NCI-H446 (cell line): ENCODE measurements at regions not wholly inside any gene's neighbourhood (a gene's known extent, or its start where the extent isn't known, plus 50 kb on each side); places are given as distances from the start of the nearest gene placed in this dataset.

Source experiments
- DNase-seq, 2 experiments: peaks; one replicate each; lab custom pipeline; 2025; lab: John Stamatoyannopoulos, UW

DNA sequence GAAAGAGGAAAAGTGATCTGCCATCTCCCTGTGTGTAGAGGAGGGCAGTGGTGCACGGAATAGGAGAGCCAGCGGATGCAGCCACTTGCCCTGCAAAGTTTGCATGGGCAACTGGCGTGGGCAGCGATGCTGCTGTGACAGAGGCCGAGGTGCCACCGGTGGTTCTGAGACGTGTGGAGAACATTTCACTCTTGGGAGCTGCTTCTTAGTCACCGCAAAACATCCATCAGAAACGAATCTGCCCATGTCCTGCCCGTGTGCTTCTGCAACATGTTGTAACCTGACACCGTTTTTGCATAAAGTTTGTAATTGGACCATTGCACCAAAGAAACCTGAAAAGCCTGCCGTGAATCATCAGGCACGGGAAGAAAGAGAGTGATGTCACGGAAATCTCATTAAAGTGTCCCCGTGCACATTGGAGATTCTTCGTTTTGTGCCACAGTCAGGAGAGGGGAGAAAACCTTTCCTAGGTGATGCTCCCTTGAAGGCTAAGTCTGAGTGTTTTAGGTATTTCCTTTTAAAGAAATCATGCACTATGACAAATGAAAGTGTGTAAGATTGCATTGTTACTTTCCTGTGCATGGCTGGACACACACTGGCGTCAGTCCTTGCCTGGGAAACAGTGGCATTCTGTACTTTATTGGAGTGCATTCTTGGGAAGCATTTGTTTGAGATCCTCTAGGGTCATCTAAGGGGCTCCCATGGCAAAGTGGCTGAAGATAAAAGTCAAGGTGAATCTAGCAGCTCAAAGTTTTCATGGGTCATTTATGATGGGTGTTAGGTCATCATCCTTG, 302.6 kb downstream of the KLF6 start:
- no peak for DNase-seq

- DNase-seq: no peak
These were observed 303.5 kb downstream of the KLF6 start for GRCh38 chr10:3481496-3481895.

GRCh38 chr10:3480990-3481315, 304.1 kb downstream of the KLF6 start:
- DNase-seq: no peak

DNA sequence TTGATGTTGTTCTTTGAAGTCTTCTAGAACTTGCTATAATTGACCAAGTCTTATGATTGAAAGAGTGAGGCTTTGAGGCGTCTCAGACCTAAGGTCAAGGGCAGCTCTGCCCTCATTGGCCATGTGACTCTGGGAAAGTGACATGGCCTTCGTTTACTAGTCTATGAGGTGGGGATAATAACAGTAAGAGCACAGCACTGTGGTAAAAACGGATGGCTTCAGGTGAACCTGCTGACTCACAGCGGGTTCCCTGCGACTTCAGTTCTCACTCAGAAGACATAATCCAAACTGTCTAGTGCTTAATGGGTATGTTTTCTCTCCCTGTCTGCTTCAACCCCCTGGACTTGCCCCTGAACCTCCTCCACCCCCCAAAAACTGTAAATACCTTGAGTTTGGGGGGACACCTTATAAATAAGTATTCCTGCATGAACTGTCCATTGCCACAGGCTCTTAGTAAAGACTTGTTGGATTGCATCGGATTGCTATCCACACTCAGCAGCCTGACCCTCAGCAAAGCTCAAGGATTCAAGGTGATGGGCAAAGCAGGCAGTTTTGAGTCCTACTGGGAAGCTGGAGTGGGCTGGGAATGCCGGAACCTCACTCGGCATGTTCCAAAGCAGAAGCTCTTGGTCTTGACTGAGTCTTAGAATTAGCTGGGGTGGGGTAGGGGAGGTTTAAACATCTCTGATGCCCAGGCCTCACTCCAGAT, 304.6 kb downstream of the KLF6 start:
- DNase-seq: no peak

- DNase-seq: no peak
These were observed 306.2 kb upstream of the PITRM1 start for GRCh38 chr10:3478632-3479240.

GRCh38 chr10:3478153-3478552, 305.6 kb upstream of the PITRM1 start:
- no peak for DNase-seq

DNA sequence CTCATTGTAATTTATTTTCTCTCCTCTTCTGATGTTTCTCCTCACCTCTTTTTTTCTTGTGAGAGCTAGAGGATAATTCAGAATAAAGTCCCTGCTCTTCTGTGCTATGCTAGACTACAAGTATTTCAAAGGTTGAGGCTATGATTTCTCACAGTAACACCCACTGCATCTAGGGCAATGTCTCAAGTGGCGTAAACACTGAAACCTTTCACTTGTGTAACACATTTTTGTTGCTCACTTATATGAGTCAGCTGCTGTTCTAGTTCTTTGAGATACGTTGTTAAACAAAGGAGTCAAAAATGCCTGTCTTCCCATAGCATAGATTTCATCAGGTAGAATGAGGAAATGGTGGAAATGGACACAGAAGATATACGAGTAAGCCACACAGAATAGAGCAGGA, 305.1 kb upstream of the PITRM1 start:
- no peak for DNase-seq

DNA sequence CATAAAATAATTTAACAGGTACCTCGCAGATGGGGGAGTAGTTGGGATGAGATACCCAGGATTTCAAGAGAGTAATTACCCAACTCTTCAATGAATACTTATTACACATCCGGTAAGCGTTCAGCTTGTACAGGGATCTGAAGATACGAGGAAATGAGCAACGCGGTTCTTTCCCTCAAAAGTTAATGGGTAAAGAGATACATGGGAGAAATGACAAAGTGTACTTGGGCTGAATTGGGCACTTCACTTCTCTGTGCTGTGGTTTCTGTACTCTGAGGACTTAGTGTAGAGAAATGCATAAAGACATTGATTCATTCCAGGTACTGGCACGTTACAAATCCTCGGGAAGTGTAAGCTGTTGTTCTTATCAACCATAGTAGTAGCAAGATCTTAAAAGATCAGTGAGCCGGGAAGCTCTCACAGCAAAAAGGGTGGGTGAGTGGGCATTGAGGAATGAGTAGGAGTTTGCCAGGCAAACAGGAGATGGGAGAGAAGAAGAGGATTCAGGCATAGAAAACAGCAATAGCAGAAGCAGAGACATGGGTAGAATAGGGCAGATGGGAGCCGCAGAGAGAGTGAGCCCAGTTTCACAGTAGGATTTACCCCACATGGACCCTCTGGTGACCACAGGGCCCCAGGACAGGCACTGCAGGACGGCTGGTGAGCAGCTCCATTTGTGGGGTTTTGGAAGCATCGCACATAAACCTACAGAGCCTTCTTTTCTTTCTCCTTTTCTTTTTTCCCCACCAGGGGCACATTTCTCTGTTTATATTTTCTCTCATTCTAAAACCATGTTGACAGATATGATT, 304.3 kb upstream of the PITRM1 start:
- no peak for DNase-seq

GRCh38 chr10:3476186-3476585, 303.6 kb upstream of the PITRM1 start:
- no peak for DNase-seq

GRCh38 chr10:3475367-3475766, 302.8 kb upstream of the PITRM1 start:
- no peak for DNase-seq

- DNase-seq: no peak
These were observed 301.7 kb upstream of the PITRM1 start for GRCh38 chr10:3474266-3474665.

DNA sequence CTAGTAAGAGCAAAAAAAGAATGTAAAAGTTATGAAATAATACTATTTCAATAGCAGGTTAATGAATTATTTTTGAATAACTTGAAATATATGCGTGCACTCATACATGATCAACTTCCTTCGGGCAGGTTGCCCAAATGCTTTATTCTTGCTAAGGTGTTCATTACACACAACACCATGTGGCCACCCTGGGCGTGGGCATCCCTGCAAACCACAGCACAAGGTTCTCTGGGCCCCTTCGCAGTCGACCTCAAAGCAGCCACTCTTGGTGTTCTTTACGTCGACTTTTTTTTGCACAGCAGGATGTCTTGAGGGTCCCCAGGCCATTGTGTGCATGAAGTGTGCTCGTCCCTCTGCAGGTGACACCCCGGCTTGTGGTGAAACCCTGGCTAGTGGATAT, 300.7 kb upstream of the PITRM1 start:
- DNase-seq: no peak

DNA sequence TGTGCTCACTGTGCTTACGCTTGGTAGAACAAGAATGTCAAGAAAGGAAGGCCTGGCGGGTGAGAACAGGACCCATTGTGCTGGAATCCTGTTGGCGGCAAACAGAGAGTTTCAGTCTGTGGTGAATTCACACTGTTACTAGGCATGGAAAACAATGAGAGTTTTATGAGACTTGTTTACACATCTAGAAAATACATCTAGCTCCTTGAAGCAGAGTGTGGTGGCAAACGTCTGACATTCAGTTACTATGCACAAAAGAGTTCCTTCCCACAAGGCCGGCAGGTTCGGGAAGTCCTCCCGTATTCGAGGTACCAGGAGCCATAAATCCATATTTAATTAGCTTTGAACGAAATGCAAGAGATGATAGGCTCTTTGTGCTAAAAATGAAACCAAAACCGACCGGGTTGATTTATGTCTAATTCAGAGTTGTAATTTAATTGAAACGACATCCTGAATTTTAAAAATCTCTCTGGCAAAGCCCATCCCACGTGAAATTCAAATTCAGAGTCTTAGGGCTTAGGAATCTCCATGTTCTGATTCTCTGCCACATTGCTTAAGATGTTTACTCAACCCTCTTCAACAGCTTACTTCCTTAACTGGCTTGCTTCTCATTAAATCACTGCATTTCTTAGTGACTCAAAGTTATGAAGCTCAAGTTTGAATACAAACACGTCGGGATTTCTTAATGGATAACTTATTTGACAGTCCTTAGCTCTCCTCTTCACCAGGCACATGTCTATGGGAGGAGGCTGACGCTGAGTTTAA, 299.9 kb upstream of the PITRM1 start:
- no peak for DNase-seq

DNA sequence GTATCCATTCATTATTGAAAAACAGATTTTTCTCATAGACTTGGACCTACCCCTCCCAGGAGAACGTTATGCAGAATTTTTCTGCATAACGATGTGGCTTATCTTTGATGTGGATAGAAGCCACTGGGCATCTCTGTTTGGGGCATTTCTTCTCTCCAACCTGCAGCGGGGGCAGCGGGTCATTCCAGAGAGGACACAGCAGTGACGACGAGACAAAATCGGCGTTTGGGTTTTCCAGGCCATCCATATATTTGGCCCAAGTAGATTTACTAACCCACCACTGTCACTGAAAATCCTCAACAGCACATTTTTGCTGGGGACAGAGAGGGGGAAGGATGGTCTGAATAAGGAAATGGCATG, 299.3 kb upstream of the PITRM1 start:
- DNase-seq: no peak

DNA sequence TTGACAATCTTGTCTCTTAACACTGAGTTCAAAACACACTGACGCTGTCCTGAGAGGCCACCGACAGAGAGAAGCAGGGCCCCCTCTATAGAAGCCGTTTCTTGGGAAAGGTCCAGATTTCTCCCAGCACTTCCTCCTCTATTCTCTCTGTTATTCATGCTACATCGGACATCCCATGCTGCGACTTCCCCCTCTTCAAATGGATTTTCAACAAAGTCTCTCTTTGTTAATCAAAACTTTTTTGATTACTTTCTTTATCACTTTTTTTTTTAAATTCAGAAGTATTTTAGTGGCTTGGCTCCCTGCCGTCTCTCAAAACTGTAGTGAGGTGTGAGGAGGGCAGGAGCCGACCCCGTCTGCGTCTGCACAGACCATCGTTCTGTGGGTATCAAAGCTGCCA, 298.9 kb upstream of the PITRM1 start:
- no peak for DNase-seq

- no peak for DNase-seq
These were observed 297.6 kb upstream of the PITRM1 start for GRCh38 chr10:3470191-3470590.

GRCh38 chr10:3469639-3470020, 297.0 kb upstream of the PITRM1 start:
- no peak for DNase-seq

- no peak for DNase-seq
These were observed 296.5 kb upstream of the PITRM1 start for GRCh38 chr10:3468919-3469638.

GRCh38 chr10:3467052-3467951, 294.7 kb upstream of the PITRM1 start:
- no peak for DNase-seq

DNA sequence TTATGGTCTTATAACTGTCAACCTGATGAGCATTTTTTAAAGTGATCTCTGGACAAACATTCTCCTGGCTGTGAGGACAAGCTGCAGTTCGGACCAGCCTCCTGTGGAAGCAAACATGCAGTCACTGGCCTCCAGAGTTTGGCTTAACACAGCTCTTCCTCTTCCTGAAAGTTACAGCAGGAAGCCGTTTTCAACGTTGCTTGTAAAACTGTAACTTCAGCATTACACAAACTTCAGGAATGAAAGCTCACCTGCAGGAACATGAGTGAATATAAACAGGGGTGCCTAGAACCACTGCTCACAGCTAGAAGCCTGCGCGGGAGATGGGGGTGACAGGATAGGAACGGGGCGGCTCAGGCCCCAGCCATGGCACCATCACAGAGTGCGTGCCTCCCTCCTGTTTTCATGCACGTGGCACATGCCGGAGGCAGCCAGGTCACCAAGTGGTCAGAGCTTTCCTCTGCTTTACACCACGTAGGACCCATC, 292.9 kb upstream of the PITRM1 start:
- no peak for DNase-seq
